Neuronal stem cell (in vitro differentiated cells): ENCODE measurements at regions not wholly inside any gene's neighbourhood (a gene's known extent, or its start where the extent isn't known, plus 50 kb on each side); places are given as distances from the start of the nearest gene placed in this dataset.

Source experiments
- DNase-seq: peaks from one replicate; pipeline ENCODE4 v3.0.0-alpha.2; 2013; ENCODE audit warnings: low spot score
- H2AFZ ChIP-seq: one replicate; pipeline ENCODE4 v1.6.1; 2013; ENCODE audit warnings: mild to moderate bottlenecking, low read length, inconsistent platforms
- H2AK5ac ChIP-seq: 2 replicates; pipeline ENCODE4 v1.6.1; 2013; ENCODE audit warnings: low read depth, mild to moderate bottlenecking, inconsistent platforms, low read length, moderate library complexity, mixed read lengths
- H2BK120ac ChIP-seq: 2 replicates; pipeline ENCODE4 v1.6.1; 2013; ENCODE audit warnings: low read depth, mild to moderate bottlenecking, inconsistent platforms, low read length, moderate library complexity, mixed read lengths
- H2BK12ac ChIP-seq: one replicate; pipeline ENCODE4 v1.6.1; 2013; ENCODE audit warnings: low read length, inconsistent platforms
- H2BK15ac ChIP-seq: 2 replicates; pipeline ENCODE4 v1.6.1; 2013; ENCODE audit warnings: mild to moderate bottlenecking, low read length, inconsistent platforms, mixed read lengths
- H2BK5ac ChIP-seq: one replicate; pipeline ENCODE4 v1.6.1; 2013; ENCODE audit warnings: inconsistent platforms, mild to moderate bottlenecking, low read length, moderate library complexity
- H3K14ac ChIP-seq: one replicate; pipeline ENCODE4 v1.6.1; 2013; ENCODE audit warnings: low read length, inconsistent platforms
- H3K18ac ChIP-seq: 2 replicates; pipeline ENCODE4 v1.6.1; 2013; ENCODE audit warnings: low read length, inconsistent platforms
- H3K23ac ChIP-seq: 2 replicates; pipeline ENCODE4 v1.6.1; 2013; ENCODE audit warnings: low read depth, mild to moderate bottlenecking, mixed read lengths, low read length, inconsistent platforms; ENCODE audit not compliant: poor library complexity
- H3K27ac ChIP-seq: replicated peaks from 3 replicates; pipeline ENCODE4 v1.5.1; 2013; ENCODE audit warnings: low read length, inconsistent platforms
- H3K27me3 ChIP-seq, 3 experiments: 2 replicates each; pipeline ENCODE4 v1.6.1; 2013; ENCODE audit warnings: low read length in 3 of 3, mild to moderate bottlenecking in 2 of 3, inconsistent platforms in 1 of 3, low read depth in 1 of 3, mixed read lengths in 1 of 3, moderate library complexity in 1 of 3; ENCODE audit not compliant: control insufficient read depth in 3 of 3, insufficient read depth in 3 of 3
- H3K36me3 ChIP-seq, 2 donors: replicated peaks in 1 of 2; 2 replicates each; pipeline ENCODE4 v1.6.1; 2013; ENCODE audit warnings: low read length in 2 of 2; ENCODE audit not compliant: control insufficient read depth in 2 of 2, insufficient read depth in 2 of 2
- H3K4ac ChIP-seq: 2 replicates; pipeline ENCODE4 v1.6.1; 2013; ENCODE audit warnings: inconsistent platforms, mild to moderate bottlenecking, low read length, moderate library complexity
- H3K4me1 ChIP-seq, 2 donors: 1 replicate in 1 of 2; 2 replicates in 1 of 2; pipeline ENCODE4 v1.6.1; 2013; ENCODE audit warnings: low read length in 2 of 2, low read depth in 1 of 2; ENCODE audit not compliant: control insufficient read depth in 2 of 2, insufficient read depth in 1 of 2
- H3K4me2 ChIP-seq: one replicate; pipeline ENCODE4 v1.6.1; 2013; ENCODE audit warnings: mild to moderate bottlenecking, low read length, inconsistent platforms; ENCODE audit not compliant: insufficient read depth, poor library complexity, severe bottlenecking
- H3K4me3 ChIP-seq, 2 donors: 2 replicates each; pipeline ENCODE4 v1.5.1; 2013; ENCODE audit warnings: low read length in 2 of 2, mild to moderate bottlenecking in 2 of 2, inconsistent platforms in 1 of 2, moderate library complexity in 1 of 2
- H3K79me1 ChIP-seq: one replicate; pipeline ENCODE4 v1.6.1; 2013; ENCODE audit warnings: low read depth, mild to moderate bottlenecking, inconsistent platforms, low read length, moderate library complexity
- H3K9ac ChIP-seq: one replicate; pipeline ENCODE4 v1.6.1; 2013; ENCODE audit warnings: mild to moderate bottlenecking, low read depth, low read length, inconsistent platforms; ENCODE audit not compliant: poor library complexity
- H3K9me3 ChIP-seq, 2 donors: replicated peaks in 1 of 2; 2 replicates each; pipeline versions ENCODE3 to v1.6.1; 2013; ENCODE audit warnings: low read length in 2 of 2, mild to moderate bottlenecking in 2 of 2, inconsistent platforms in 1 of 2, low read depth in 1 of 2, mixed read lengths in 1 of 2, moderate library complexity in 1 of 2; ENCODE audit not compliant: control insufficient read depth in 2 of 2, insufficient read depth in 1 of 2
- H4K8ac ChIP-seq: one replicate; pipeline ENCODE4 v1.6.1; 2013; ENCODE audit warnings: low read depth, mild to moderate bottlenecking, inconsistent platforms, low read length, moderate library complexity
- H4K91ac ChIP-seq: one replicate; pipeline ENCODE4 v1.6.1; 2013; ENCODE audit warnings: low read length, low read depth, mild to moderate bottlenecking, inconsistent platforms; ENCODE audit not compliant: poor library complexity
- WGBS, 2 donors: extraction: QIAGEN DNeasy Blood & Tissue Kit; methylation state at CpG; one replicate each; pipeline ENCODE4 v1.1.7; 2013; ENCODE audit warnings: missing lambda C conversion rate in 2 of 2, mixed read lengths in 1 of 2; ENCODE audit not compliant: insufficient read length in 2 of 2, insufficient replicate concordance in 1 of 2; ENCODE audit errors: extremely low coverage in 2 of 2; 5-methylcytosine and 5-hydroxymethylcytosine counted together

- H3K14ac ChIP-seq = no peak overlapping the region
- no peak overlapping the region for H4K8ac ChIP-seq
- H3K4me3 ChIP-seq = no peak overlapping the region
- H3K79me1 ChIP-seq = no peaks in the 10 kb centered on the region
- no peak for DNase-seq
- no peak overlapping the region for H3K23ac ChIP-seq
- H4K91ac ChIP-seq = no peak overlapping the region
- no peak overlapping the region for H2BK5ac ChIP-seq
- no peaks in the 10 kb centered on the region for H3K36me3 ChIP-seq
- peaks cover 0 to 4% of the 10 kb centered on the region in 2 donors for H3K9me3 ChIP-seq
- H3K27me3 ChIP-seq = no peaks in the 10 kb centered on the region
- WGBS, 2 donors = no CpG with 5 or more reads among the region's 2 CpGs
- no peak overlapping the region for H3K4me2 ChIP-seq
- no peak overlapping the region for H2BK120ac ChIP-seq
- no peak overlapping the region for H2AFZ ChIP-seq
- no peak overlapping the region for H3K9ac ChIP-seq
- no peak overlapping the region for H3K18ac ChIP-seq
- H2BK15ac ChIP-seq = no peak overlapping the region
- H2BK12ac ChIP-seq = no peak overlapping the region
- H2AK5ac ChIP-seq = no peak overlapping the region
- no peak overlapping the region for H3K4ac ChIP-seq
- no peak overlapping the region for H3K27ac ChIP-seq
- H3K4me1 ChIP-seq = no peaks in the 10 kb centered on the region
Measured at GRCh38 chr1:187645651-187646050, 816.9 kb downstream of the PLA2G4A start.

GRCh38 chr1:187646536-187647107 is 817.9 kb downstream of the PLA2G4A start:
- no peaks in the 10 kb centered on the region for H3K27me3 ChIP-seq
- no peak overlapping the region for H3K18ac ChIP-seq
- H3K23ac ChIP-seq = no peak overlapping the region
- H3K9me3 ChIP-seq = no peaks in the 10 kb centered on the region
- no peak overlapping the region for H4K91ac ChIP-seq
- H3K79me1 ChIP-seq = no peaks in the 10 kb centered on the region
- no peaks in the 10 kb centered on the region for H3K4me1 ChIP-seq
- H3K4me3 ChIP-seq = no peak overlapping the region
- H2AK5ac ChIP-seq = no peak overlapping the region
- H2BK120ac ChIP-seq = no peak overlapping the region
- no peak overlapping the region for H3K14ac ChIP-seq
- H2BK15ac ChIP-seq = no peak overlapping the region
- DNase-seq = no peak
- no peak overlapping the region for H2BK5ac ChIP-seq
- no peaks in the 10 kb centered on the region for H3K36me3 ChIP-seq
- H3K9ac ChIP-seq = no peak overlapping the region
- H3K4me2 ChIP-seq = no peak overlapping the region
- no peak overlapping the region for H4K8ac ChIP-seq
- H2BK12ac ChIP-seq = no peak overlapping the region
- H2AFZ ChIP-seq = no peak overlapping the region
- WGBS, 2 donors = no CpG with 5 or more reads among the region's 4 CpGs
- H3K4ac ChIP-seq = no peak overlapping the region
- H3K27ac ChIP-seq = no peak overlapping the region

GRCh38 chr1:187648091-187648490 is 819.3 kb downstream of the PLA2G4A start:
- no peak overlapping the region for H3K4ac ChIP-seq
- H2BK120ac ChIP-seq = no peak overlapping the region
- no peak for DNase-seq
- no peaks in the 10 kb centered on the region for H3K4me1 ChIP-seq
- no peak overlapping the region for H3K23ac ChIP-seq
- no peak overlapping the region for H4K8ac ChIP-seq
- H3K4me3 ChIP-seq = no peak overlapping the region
- no peaks in the 10 kb centered on the region for H3K27me3 ChIP-seq
- H2BK15ac ChIP-seq = no peak overlapping the region
- H4K91ac ChIP-seq = no peak overlapping the region
- no peak overlapping the region for H2AFZ ChIP-seq
- no peak overlapping the region for H2AK5ac ChIP-seq
- no peak overlapping the region for H3K18ac ChIP-seq
- H3K27ac ChIP-seq = no peak overlapping the region
- no peak overlapping the region for H3K9ac ChIP-seq
- H3K79me1 ChIP-seq = no peaks in the 10 kb centered on the region
- no peak overlapping the region for H3K14ac ChIP-seq
- no peaks in the 10 kb centered on the region for H3K9me3 ChIP-seq
- H3K4me2 ChIP-seq = no peak overlapping the region
- no peak overlapping the region for H2BK5ac ChIP-seq
- no peak overlapping the region for H2BK12ac ChIP-seq
- H3K36me3 ChIP-seq = no peaks in the 10 kb centered on the region
- no CpG with 5 or more reads among the region's 2 CpGs for WGBS, 2 donors

- Histone ChIP-seq H3K4ac (no peak overlapping the region), H2AK5ac (no peak overlapping the region), H3K9ac (no peak overlapping the region), H2AFZ (no peak overlapping the region), H2BK120ac (no peak overlapping the region), H3K18ac (no peak overlapping the region), H3K23ac (no peak overlapping the region), H4K8ac (no peak overlapping the region), H3K27me3 (no peaks in the 10 kb centered on the region), H4K91ac (no peak overlapping the region), H3K4me1 (no peaks in the 10 kb centered on the region), H3K27ac (no peak overlapping the region), H3K36me3 (no peaks in the 10 kb centered on the region), H3K14ac (no peak overlapping the region), H3K9me3 (no peaks in the 10 kb centered on the region), H2BK15ac (no peak overlapping the region), H3K4me3 (no peak overlapping the region), H2BK12ac (no peak overlapping the region), H3K79me1 (no peaks in the 10 kb centered on the region), H2BK5ac (no peak overlapping the region), H3K4me2 (no peak overlapping the region)
- WGBS, 2 donors = no CpG with 5 or more reads among the region's 2 CpGs
- no peak for DNase-seq
Measured at GRCh38 chr1:187654635-187655034, 825.9 kb downstream of the PLA2G4A start.
